ENCODE measurements at regions not wholly inside any gene's neighbourhood (a gene's known extent, or its start where the extent isn't known, plus 50 kb on each side); places are given as distances from the start of the nearest gene placed in this dataset.

DNA sequence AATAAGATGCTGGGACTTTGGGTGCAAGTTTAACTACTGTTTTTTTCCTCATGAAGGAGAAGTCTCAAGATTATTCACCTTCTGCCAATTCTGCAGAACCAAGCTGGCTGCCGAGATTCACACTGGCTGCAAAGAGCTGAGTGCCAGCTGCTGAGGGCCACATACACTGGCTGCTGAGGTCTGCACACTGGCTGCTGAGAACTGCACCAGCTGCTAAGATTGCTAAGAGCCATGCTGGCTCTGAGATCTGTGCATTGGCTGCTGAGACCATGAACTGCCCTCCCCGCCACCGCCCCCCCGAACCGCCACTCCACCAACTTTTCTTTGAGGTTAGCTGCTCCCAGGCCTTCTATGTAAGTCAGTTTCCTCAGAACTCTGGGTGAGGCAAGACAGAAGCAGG, 330.3 kb downstream of the CBLL2 start:
- TF ChIP-seq, protein P1, sequence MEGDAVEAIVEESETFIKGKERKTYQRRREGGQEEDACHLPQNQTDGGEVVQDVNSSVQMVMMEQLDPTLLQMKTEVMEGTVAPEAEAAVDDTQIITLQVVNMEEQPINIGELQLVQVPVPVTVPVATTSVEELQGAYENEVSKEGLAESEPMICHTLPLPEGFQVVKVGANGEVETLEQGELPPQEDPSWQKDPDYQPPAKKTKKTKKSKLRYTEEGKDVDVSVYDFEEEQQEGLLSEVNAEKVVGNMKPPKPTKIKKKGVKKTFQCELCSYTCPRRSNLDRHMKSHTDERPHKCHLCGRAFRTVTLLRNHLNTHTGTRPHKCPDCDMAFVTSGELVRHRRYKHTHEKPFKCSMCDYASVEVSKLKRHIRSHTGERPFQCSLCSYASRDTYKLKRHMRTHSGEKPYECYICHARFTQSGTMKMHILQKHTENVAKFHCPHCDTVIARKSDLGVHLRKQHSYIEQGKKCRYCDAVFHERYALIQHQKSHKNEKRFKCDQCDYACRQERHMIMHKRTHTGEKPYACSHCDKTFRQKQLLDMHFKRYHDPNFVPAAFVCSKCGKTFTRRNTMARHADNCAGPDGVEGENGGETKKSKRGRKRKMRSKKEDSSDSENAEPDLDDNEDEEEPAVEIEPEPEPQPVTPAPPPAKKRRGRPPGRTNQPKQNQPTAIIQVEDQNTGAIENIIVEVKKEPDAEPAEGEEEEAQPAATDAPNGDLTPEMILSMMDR (IDR thresholded peaks at IDR 0.05; ENCODE audit: poor library complexity, severe bottlenecking) = no peak
- no peak for TF ChIP-seq EZH2 (IDR thresholded peaks at IDR 0.05; ENCODE audit: borderline replicate concordance, insufficient read depth, low read length, poor library complexity, severe bottlenecking)
- TF ChIP-seq RAD21 (conservative IDR thresholded peaks at IDR 0.05) = no peak
- TF ChIP-seq TAF1 (IDR thresholded peaks at IDR 0.05; ENCODE audit: low read depth) = no peak
- TF ChIP-seq POLR2AphosphoS5 (IDR thresholded peaks at IDR 0.05) = no peak
- TF ChIP-seq SMC3 (conservative IDR thresholded peaks at IDR 0.05; ENCODE audit: poor library complexity) = no peak

Data from neural cell (in vitro differentiated cells).